ENCODE measurements at regions not wholly inside any gene's neighbourhood (a gene's known extent, or its start where the extent isn't known, plus 50 kb on each side); places are given as distances from the start of the nearest gene placed in this dataset.

DNA sequence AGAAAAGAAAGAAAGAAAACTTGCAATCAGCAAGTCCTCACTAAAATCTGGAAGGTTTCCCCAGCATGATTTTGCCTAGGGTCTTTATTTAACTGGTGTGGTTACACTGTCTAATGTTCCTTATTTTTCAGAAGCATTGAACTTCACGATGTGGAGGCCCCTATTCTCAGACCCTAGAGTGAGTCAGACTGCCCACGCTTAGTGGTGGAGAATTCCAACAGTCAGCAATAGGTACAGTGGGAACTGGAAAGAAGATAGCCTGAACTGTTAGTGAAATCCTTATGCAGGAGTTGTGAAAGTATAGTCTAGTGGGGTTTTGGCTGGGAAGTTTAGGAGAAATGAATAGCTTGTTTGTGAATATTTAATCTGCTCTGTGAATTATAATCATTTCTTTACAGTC lies 115.0 kb downstream of the FZD1 start:
- TF ChIP-seq, protein P1, sequence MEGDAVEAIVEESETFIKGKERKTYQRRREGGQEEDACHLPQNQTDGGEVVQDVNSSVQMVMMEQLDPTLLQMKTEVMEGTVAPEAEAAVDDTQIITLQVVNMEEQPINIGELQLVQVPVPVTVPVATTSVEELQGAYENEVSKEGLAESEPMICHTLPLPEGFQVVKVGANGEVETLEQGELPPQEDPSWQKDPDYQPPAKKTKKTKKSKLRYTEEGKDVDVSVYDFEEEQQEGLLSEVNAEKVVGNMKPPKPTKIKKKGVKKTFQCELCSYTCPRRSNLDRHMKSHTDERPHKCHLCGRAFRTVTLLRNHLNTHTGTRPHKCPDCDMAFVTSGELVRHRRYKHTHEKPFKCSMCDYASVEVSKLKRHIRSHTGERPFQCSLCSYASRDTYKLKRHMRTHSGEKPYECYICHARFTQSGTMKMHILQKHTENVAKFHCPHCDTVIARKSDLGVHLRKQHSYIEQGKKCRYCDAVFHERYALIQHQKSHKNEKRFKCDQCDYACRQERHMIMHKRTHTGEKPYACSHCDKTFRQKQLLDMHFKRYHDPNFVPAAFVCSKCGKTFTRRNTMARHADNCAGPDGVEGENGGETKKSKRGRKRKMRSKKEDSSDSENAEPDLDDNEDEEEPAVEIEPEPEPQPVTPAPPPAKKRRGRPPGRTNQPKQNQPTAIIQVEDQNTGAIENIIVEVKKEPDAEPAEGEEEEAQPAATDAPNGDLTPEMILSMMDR (IDR thresholded peaks at IDR 0.05), result no peak
- TF ChIP-seq POLR2A (IDR thresholded peaks at IDR 0.05), result no peak
